GM12878 (cell line): ENCODE measurements at regions not wholly inside any gene's neighbourhood (a gene's known extent, or its start where the extent isn't known, plus 50 kb on each side); places are given as distances from the start of the nearest gene placed in this dataset.

Experiments used
- ATAC-seq: fragments of 200-7000 bp; cut with Tn5 transposase; 3 replicates; pipeline ENCODE4 v1.9.1; 2020; ENCODE audit warnings: mild to moderate bottlenecking, moderate library complexity
- BruUV-seq: library from RNA; stranded (reverse); fragments of 400-500 nt; replicated peaks from 2 replicates; lab custom pipeline; 2021; lab: Mats Ljungman, UMichigan
- CTCF ChIA-PET: fragments of 300-600 bp; sonication (Branson Sonifier 250); formaldehyde crosslinking; extraction: SDS; loops from one replicate; lab custom pipeline; 2021; ENCODE audit warnings: inconsistent platforms; lab: Yijun Ruan, JAX
- POLR2A ChIA-PET: fragments of 350-600 bp; formaldehyde crosslinking; extraction: SDS; loops from one replicate; lab custom pipeline; 2021; ENCODE audit warnings: inconsistent platforms; lab: Charles Lee
- RAD21 ChIA-PET: fragments of 300-600 bp; sonication (Branson Sonifier 250); formaldehyde crosslinking; loops from one replicate; lab custom pipeline; 2023; ENCODE audit warnings: antibody characterized with exemption; ENCODE audit not compliant: unreplicated experiment; lab: Charles Lee
- SMC1A ChIA-PET: fragments of 300-600 bp; sonication (Branson Sonifier 250); formaldehyde crosslinking; loops from one replicate; lab custom pipeline; 2023; ENCODE audit not compliant: unreplicated experiment, uncharacterized antibody; lab: Charles Lee
- DNase-seq: peaks from one replicate; pipeline ENCODE4 v3.0.0-alpha.2; 2011; ENCODE audit warnings: low read depth, low spot score
- FAIRE-seq: peaks from 3 replicates; lab custom pipeline; 2011; peaks lifted over from hg19 to GRCh38; lab: Jason Lieb, UNC
- H2AFZ ChIP-seq: 2 replicates; pipeline ENCODE4 v1.6.0; 2011; ENCODE audit warnings: low read depth, low read length, control low read depth; ENCODE audit not compliant: control insufficient read depth
- H3K27ac ChIP-seq: 2 replicates; pipeline ENCODE4 v1.5.1; 2011; ENCODE audit warnings: control low read depth; ENCODE audit not compliant: control insufficient read depth, insufficient read depth
- H3K27me3 ChIP-seq, 2 experiments: replicated peaks in 1 of 2; 2 replicates each; pipeline versions ENCODE4 v1.6.0 to v1.6.1; 2011; ENCODE audit warnings: low read length in 1 of 2; ENCODE audit not compliant: control insufficient read depth in 2 of 2, insufficient read depth in 2 of 2
- H3K36me3 ChIP-seq, 2 experiments: 2 replicates each; pipeline ENCODE4 v1.5.1; 2011; ENCODE audit warnings: low read length in 1 of 2; ENCODE audit not compliant: control insufficient read depth in 2 of 2, insufficient read depth in 2 of 2
- H3K4me1 ChIP-seq: 2 replicates; pipeline ENCODE4 v1.6.1; 2011; ENCODE audit warnings: mild to moderate bottlenecking, low read length, moderate library complexity, mixed read lengths; ENCODE audit not compliant: control insufficient read depth, insufficient read depth
- H3K4me2 ChIP-seq: 2 replicates; pipeline ENCODE4 v1.6.0; 2011; ENCODE audit warnings: control low read depth; ENCODE audit not compliant: control insufficient read depth, insufficient read depth
- H3K4me3 ChIP-seq: fragments of 200-600 bp; sonication (generic); 2 replicates; pipeline ENCODE4 v1.5.1; 2016
- H3K79me2 ChIP-seq: 2 replicates; pipeline ENCODE4 v1.6.0; 2011; ENCODE audit warnings: low read length; ENCODE audit not compliant: control insufficient read depth, insufficient read depth
- H3K9ac ChIP-seq: 2 replicates; pipeline ENCODE4 v1.8.0; 2011; ENCODE audit warnings: low read length, control low read depth, mixed read lengths; ENCODE audit not compliant: control insufficient read depth, insufficient read depth
- H3K9me3 ChIP-seq: replicated peaks from 3 replicates; pipeline ENCODE4 v1.5.1; 2011; ENCODE audit warnings: mild to moderate bottlenecking, low read length; ENCODE audit not compliant: control insufficient read depth, insufficient read depth
- H4K20me1 ChIP-seq: 2 replicates; pipeline ENCODE4 v1.6.0; 2011; ENCODE audit not compliant: control insufficient read depth, insufficient read depth
- ATF7 ChIP-seq: fragments of 450-650 bp; IDR thresholded peaks from 2 replicates; pipeline ENCODE4 v1.6.1; 2016; ENCODE audit warnings: low read depth, mild to moderate bottlenecking
- CHD4 ChIP-seq: fragments of 200-600 bp; sonication (generic); IDR thresholded peaks from 2 replicates; pipeline ENCODE4 v1.6.1; 2016; ENCODE audit warnings: mild to moderate bottlenecking
- CUX1 ChIP-seq: IDR thresholded peaks from 2 replicates; pipeline ENCODE4 v1.6.1; 2012; ENCODE audit warnings: improper control_type of control experiment, low read depth, low read length; ENCODE audit not compliant: insufficient replicate concordance
- E2F8 ChIP-seq: fragments of 450-650 bp; IDR thresholded peaks from 2 replicates; pipeline ENCODE4 v1.6.1; 2018; ENCODE audit warnings: mild to moderate bottlenecking, low read depth, moderate library complexity; ENCODE audit not compliant: partially characterized antibody
- JUNB ChIP-seq: IDR thresholded peaks from 2 replicates; pipeline ENCODE4 v1.6.1; 2016; ENCODE audit warnings: antibody characterized with exemption, mild to moderate bottlenecking
- KAT2A ChIP-seq: conservative IDR thresholded peaks from 2 replicates; pipeline ENCODE4 v1.6.1; 2011; ENCODE audit warnings: low read depth, low read length; ENCODE audit not compliant: control insufficient read depth
- MTA3 ChIP-seq: IDR thresholded peaks from 2 replicates; pipeline ENCODE4 v1.6.1; 2012; ENCODE audit warnings: low read length, inconsistent platforms, borderline replicate concordance
- NFYA ChIP-seq: IDR thresholded peaks from 2 replicates; pipeline ENCODE4 v1.6.1; 2011; ENCODE audit warnings: low read depth, mild to moderate bottlenecking, low read length, improper control_type of control experiment, borderline replicate concordance
- NR2F1 ChIP-seq: fragments of 450-650 bp; conservative IDR thresholded peaks from 2 replicates; pipeline ENCODE4 v1.6.1; 2017; ENCODE audit warnings: mild to moderate bottlenecking
- POLR2A ChIP-seq: IDR thresholded peaks from 2 replicates; pipeline ENCODE4 v1.6.1; 2011; ENCODE audit warnings: low read depth, mild to moderate bottlenecking, low read length
- POU2F2 ChIP-seq: IDR thresholded peaks from 3 replicates; pipeline ENCODE4 v1.6.1; 2011; ENCODE audit warnings: low read depth, mild to moderate bottlenecking, low read length, borderline replicate concordance
- RAD21 ChIP-seq: IDR thresholded peaks from 2 replicates; pipeline ENCODE4 v1.6.1; 2011; ENCODE audit warnings: mild to moderate bottlenecking, low read depth, low read length, moderate library complexity; ENCODE audit not compliant: insufficient read depth
- RCOR1 ChIP-seq: conservative IDR thresholded peaks from 2 replicates; pipeline ENCODE4 v1.6.1; 2012; ENCODE audit warnings: low read depth, low read length, improper control_type of control experiment
- RFX5 ChIP-seq: IDR thresholded peaks from 2 replicates; pipeline ENCODE4 v1.6.1; 2011; ENCODE audit warnings: low read depth, low read length, improper control_type of control experiment
- SUPT20H ChIP-seq: IDR thresholded peaks from 2 replicates; pipeline ENCODE4 v1.6.1; 2011; ENCODE audit warnings: low read depth, mild to moderate bottlenecking, low read length, moderate library complexity, borderline replicate concordance; ENCODE audit not compliant: control insufficient read depth
- TBL1XR1 ChIP-seq: IDR thresholded peaks from 2 replicates; pipeline ENCODE4 v1.6.1; 2012; ENCODE audit warnings: low read depth, low read length, improper control_type of control experiment
- TCF12 ChIP-seq: IDR thresholded peaks from 2 replicates; pipeline ENCODE4 v1.6.1; 2011; ENCODE audit warnings: low read depth, mild to moderate bottlenecking, low read length
- TCF3 ChIP-seq: IDR thresholded peaks from 2 replicates; pipeline ENCODE4 v1.6.1; 2012; ENCODE audit warnings: low read depth, mild to moderate bottlenecking, low read length, borderline replicate concordance; ENCODE audit not compliant: insufficient read depth
- ZNF274 ChIP-seq: IDR thresholded peaks from one replicate; pipeline ENCODE4 v1.8.0; 2011; ENCODE audit not compliant: insufficient read length, insufficient read depth
- WGBS: methylation state at CpG from one replicate; pipeline ENCODE4 v1.1.6; 2016; ENCODE audit warnings: low lambda C conversion rate; ENCODE audit not compliant: insufficient replicate concordance, insufficient coverage; ENCODE audit errors: missing lambda C conversion rate; 5-methylcytosine and 5-hydroxymethylcytosine counted together
- in situ Hi-C: fragments of 300-500 bp; cut with MboI; formaldehyde crosslinking; loops from 9 replicates; pipeline ENCODE4 v1.14.3; 2018; ENCODE audit warnings: mixed read lengths
- intact Hi-C: fragments of 100-400 bp; cut with micrococcal nuclease; formaldehyde crosslinking; loops from one replicate; pipeline ENCODE4 v1.14.2; 2022; ENCODE audit not compliant: unreplicated experiment

GRCh38 chr14:92266216-92266615 is 56.7 kb upstream of the SLC24A4 start:
- H3K9ac ChIP-seq, result no peak overlapping the region
- in situ Hi-C loops (no loop called here), intact Hi-C loops (no loop called here)
- peaks cover 5% of the 10 kb centered on the region; the same call in 1 of the 2 replicates for H3K4me1 ChIP-seq
- no peaks in the 10 kb centered on the region for H4K20me1 ChIP-seq
- no peaks in the 10 kb centered on the region for H3K27me3 ChIP-seq
- no peak overlapping the region for H2AFZ ChIP-seq
- CTCF ChIA-PET, result interaction anchor here (0.5 kb wide), 1 partner anchor 49 kb away, joined by 3 read pairs; no protein-coding TSS in a partner anchor
- DNase-seq (no peak), FAIRE-seq (no peak), ATAC-seq (no peak)
- H3K4me2 ChIP-seq, result no peak overlapping the region
- H3K27ac ChIP-seq, result no peak overlapping the region
- POLR2A ChIA-PET, result no interaction called here
- 78% methylated on average over 10 of the region's 10 CpGs for WGBS
- RAD21 ChIA-PET, result interaction anchor here (1.1 kb wide), 1 partner anchor 9 kb away, joined by 3 read pairs; no protein-coding TSS in a partner anchor
- BruUV-seq, result no TSS peak
- SMC1A ChIA-PET, result no interaction called here
- TF ChIP-seq CHD4 (no peak), E2F8 (no peak), MTA3 (no peak), JUNB (no peak), NR2F1 (no peak), RAD21 (no peak), RFX5 (no peak), TBL1XR1 (no peak), ZNF274 (no peak), POLR2A (no peak), RCOR1 (no peak), SUPT20H (no peak), TCF3 (no peak), POU2F2 (no peak), ATF7 (no peak), NFYA (no peak), KAT2A (no peak), CUX1 (no peak), TCF12 (no peak)
- no peak overlapping the region for H3K4me3 ChIP-seq
- no peaks in the 10 kb centered on the region for H3K79me2 ChIP-seq
- no peaks in the 10 kb centered on the region for H3K9me3 ChIP-seq
- H3K36me3 ChIP-seq, result no peaks in the 10 kb centered on the region
